HG03469 (cell line): ENCODE measurements at regions not wholly inside any gene's neighbourhood (a gene's known extent, or its start where the extent isn't known, plus 50 kb on each side); places are given as distances from the start of the nearest gene placed in this dataset.

Source experiments
- ATAC-seq: cut with Tn5 transposase; IDR thresholded peaks from one replicate; pipeline ENCODE4 v1.9.1; 2021; ENCODE audit warnings: mild to moderate bottlenecking, moderate library complexity, moderate number of reproducible peaks; ENCODE audit not compliant: unreplicated experiment

DNA sequence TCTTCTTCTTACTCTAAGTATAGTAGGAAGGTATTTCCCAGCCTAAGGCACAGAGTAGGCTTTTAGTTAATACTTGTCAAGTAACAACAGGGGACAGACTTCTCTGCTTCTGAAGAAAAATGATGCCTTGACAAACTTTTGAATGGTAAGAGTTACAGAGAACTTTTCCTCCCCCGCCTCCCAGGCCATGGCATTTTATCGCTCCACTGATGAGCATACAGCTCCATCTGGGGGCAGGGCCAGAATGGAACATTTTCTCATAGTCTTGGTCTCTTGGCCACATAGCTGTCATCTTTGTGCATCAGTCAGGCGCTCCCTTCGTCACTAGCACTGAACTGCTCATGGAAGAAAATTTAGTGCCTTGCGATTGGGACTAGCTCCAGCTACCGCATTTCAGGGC is 1066.8 kb upstream of the CITED2 start:
- ATAC-seq, result no peak

DNA sequence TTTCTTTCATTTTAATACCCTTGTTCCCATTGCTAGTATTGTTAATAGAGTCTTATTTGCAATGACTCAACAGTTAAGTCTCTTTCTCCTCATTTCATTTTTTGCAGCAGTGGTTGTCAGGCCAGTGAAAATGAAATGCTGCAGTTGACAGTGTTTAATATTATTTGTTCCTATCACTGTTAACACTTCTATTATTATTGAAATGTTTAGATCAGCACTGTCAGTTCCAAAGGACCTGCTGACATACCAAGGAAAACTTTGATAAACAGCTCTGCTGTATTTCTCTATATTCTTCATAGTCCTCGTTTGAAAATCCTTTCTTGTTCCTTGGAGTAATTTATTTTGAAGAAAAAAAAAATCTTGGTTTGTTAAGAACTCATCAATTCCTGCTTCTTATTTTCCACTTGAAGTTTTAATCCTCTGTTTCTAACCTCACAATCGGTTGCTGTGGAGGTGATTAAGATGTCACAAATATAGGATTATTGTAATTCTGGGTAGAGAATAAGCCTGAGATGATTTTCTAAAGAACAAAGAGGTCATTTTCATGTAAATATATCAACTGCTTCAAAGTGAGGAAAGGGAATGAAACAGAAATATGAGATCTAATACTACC is 1065.9 kb upstream of the CITED2 start:
- no peak for ATAC-seq

DNA sequence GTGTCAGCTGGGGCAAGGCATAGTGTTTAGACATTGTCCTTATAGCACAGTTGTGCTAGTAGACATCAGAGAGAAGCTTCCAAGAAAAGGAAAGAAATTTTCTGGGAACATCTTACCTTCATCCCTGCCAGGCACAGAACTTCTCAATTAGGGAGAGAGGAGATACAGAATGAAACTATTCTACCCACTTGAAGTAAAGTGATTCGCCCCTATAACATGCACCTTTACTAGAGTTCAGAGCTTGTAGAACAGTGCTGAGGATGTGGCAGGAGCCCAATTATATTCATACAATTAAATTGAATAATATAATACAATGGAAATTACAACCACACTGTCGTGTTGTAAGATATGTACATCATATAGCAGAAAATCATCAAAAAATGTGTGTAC is 1063.9 kb upstream of the CITED2 start:
- ATAC-seq, result no peak

DNA sequence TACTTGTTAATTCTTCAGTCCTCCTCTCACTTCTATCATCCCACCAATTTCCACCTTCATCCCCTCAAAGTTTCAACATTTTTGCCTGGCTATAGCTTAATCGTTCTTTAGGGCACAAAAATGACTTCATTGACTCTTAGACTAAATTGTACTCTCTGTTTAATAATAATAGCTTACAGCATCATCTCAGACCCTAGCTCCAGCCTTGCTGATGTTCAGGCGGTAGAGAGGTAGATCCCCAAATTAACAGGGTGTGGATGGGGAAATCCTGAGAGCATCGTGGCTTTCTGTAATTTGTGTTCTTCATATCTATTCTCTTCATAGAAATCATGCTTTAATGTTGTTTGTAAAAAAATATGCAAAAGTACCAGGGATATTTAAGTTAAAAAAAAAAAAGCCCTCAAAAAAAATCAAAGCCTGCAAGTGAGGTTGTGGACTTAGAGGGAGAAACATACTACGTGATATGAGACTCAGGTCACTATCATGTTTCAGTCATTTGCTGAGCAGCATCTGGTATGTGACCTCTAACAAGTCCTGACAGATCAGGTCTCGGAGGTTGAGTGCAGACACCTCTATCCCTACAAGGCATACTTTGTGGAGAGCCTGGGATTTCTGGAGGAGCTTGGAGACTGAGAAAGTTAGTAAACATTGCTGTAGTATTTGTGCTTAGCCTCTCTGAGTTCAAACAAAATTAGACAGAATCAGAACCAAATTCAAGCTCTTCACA is 1063.3 kb upstream of the CITED2 start:
- ATAC-seq, result no peak

DNA sequence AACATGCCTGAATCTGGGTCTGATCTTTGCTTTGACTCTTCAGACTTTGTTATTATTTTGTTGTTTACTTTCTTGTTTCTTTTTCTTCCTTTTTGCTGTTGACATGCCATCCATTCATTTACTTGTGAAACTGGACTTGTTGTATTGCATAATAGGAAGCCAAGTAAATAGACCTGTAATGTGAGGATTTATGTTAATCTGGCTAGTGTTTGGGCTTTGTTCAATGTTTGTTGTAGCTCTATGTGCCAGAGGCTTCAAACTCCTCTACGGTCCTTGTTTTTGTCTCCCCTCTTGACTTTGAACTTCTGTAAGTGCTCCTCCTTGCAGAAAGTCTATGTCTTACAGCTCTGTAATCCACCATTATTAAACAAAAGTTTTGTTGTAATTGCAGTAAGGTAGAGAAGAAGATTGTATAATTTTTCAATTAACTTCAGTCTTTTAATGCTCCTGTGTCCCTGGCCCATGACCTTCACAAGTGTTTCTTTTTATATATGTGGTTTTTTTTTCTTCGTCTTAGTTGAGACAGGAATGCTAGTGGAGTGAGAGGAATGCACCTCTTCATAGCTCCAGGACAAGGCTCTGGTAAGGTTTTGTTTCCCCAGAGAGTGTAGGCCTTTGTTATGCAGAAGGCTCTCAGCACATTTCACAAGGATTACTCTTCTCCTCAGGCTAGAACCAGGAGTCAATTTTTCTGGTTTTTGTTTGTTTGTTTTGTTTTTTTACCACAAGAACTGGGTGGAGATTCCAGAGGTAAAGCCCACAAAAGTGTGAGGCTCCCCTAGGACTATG is 1061.8 kb upstream of the CITED2 start:
- ATAC-seq, result no peak

DNA sequence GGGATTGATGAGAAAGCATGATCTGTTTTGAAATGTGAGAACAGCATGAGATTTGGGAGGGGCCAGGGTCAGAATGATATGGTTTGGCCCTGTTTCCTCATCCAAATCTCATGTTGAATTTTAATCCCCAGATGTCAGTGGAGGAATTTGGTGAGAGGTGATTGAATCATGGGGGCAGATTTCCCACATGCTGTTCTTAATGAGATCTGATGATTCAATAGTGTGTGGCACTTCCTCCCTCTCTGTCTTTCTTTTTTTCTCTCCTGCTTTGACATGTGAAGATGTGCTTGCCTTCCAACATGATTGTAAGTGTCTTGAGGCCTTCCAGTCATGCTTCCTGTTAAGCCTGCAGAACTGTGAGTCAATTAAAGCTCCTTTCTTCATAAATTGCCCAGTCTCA is 1060.3 kb upstream of the CITED2 start:
- no peak for ATAC-seq

DNA sequence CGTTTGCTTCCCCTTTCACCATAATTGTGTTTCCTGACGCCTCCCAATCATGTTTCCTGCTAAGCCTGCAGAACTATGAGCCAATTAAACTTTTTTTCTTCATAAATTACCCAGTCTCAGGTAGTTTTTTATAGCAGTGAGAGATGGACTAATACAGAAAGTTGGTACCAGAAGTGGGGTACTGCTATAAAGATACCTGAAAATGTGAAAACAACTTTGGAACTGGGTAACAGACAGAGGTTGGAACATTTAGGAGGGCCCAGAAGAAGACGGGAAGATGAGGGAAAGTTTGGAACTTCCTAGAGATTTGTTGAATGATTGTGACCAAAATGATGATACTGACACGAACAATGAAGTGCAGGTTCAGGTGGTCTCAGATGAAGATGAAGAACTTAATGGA is 1058.6 kb upstream of the CITED2 start:
- ATAC-seq, result no peak

DNA sequence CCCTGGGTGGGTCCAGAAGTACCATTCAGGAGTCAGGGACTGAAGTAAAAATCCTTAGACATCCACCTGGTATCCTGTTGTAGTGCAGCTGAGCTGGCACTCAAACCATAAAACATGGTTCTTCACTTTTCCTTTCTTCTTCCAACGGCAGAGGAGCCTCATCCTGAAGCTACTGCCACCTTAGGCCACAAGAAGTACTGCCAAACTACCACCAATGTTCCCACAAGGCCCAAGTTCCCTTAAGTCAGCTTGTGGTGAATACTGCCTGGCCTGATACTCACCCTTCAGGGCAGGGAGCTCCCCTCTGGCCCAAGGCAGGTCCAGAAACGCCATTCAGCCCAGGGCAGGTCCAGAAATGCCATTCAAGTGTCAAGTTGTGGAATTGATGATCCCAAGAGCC is 1053.4 kb upstream of the CITED2 start:
- ATAC-seq, result no peak

DNA sequence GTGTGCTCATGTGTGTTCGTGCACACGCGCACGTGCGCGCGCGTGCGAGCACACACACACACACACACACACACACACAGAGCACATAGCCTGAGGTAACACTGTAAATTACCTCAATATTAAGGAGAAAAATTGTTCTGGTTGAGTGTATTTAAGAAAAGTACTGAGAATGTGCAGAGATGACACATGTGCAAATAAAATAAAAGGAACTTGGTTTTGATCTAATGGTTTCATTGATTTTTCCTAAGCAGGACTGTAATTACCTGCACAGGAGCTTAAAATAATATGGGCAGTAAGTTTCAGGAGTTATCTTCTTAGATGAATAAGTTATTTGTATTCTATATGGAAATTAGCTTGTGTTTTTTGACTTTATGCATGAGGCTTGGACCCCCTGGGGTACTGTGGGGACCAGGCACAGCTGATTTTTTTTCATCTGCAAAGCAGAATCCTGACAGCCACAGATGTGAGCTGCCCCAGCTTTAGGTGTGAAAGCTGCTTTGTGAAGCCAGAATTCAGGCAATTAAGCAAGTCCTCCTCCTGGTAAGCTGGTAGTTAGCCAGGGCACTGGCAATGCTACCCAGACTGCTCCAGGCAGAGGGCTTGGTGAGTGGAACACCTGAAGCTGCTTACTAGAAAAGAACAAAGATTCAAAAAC is 1040.6 kb upstream of the CITED2 start:
- ATAC-seq, result no peak

DNA sequence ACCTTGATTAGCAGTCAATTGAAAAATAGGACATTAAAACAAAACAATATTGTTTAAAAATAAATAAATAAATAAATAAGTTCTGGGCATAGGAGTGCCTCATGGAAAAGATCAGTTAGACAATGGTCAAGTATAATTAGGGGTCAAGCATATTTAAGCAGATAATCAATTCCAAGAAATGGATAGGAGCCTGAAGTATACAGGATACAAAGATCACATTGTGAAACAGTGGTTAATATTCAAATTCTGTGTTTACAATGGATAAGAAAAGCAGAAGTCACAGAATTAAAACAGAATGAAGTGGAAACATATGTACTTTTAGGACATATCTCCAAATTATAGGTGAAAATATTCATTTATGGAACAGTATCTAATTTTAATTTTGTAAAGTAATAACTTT is 1028.6 kb upstream of the CITED2 start:
- ATAC-seq, result no peak

DNA sequence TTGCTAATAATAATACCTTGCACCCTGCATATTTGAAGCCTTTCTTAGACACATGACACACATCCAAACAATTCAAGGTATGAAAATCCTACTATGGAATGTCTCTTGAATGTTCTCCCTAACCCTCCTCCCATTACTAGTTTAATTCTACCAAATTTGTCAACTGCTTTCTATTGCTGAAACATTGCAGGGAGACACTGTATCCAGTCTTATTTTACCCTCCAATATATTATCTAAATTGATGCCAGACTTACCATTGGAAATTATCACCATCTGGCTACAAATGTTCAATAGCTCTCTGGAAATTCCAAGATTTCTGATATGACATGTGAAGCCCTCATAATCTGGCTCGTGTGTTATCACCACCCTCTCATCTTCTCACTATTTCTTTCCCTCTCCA is 1027.3 kb upstream of the CITED2 start:
- ATAC-seq, result no peak

DNA sequence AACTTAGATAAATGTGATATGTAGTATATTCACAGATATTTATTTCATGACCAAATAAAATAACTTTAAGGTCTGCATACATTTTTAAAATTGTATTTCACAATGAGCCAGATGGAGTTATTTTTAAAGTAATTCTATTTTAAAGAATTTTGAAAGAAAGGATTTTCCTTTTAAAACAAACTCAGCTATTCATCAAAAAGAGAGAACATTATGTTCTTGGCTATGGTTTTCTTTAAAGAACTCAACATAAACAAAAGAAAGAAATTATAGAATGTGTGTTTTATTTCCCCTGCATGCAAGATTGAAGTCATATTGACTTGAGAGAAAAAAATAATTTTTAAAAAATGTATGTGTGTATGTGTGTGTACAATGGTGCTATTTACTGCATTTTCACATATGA is 1023.6 kb upstream of the CITED2 start:
- no peak for ATAC-seq

DNA sequence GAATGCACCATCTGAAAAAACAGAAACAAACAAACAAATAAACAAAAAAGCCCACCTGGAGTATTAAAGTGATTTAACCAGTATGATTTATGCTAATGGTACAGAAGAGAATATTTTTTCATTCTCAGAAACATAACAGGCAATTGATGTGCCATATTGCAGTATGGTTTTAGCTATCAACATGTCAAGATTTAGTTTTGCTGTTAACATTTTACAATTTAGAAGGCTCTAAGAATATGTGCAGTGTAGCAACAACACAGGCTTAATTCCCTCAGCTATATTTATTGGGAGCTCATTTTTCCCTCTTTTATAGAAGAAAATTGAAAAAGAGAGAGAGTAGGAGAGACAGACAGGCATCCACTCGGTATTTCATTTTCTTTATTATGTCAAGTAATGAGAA is 1022.7 kb upstream of the CITED2 start:
- ATAC-seq, result no peak

DNA sequence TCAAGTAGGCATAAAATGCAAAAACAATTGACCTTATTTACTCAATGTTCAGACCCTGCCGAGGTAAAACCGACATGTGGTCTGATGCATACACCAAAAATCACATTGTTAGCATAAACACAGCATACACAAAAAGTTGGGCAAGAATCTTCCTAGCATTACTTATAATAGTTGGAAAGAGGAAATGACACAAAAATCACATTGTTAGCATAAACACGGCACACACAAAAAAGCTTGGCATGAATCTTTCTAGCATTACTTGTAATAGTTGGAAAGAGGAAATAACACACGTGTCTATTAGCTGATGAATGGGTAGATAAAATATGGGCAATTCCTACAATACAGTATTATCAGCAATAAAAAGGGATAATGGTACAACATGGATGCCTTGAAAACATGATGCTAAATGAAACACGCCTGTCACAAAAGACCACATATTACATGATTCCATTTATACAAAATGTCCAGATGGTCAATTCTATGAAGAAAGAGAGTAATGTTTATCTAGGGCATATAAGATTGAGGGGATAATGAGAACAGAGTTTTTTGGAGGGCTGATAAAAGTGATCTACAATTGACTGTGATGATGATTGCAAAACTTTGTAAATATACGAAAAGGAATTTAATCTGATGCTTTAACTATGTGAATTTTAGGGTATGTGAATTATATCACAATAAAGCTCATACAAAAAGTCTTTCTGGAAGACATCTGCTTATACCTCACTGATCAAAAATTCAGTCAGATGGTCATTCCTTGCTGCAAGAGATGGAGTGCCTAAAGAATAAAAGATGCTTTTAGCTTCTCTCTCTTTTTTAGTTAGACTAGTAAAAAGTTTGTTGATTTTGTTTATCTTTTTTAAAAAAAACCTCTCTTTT is 1019.5 kb upstream of the CITED2 start:
- no peak for ATAC-seq

DNA sequence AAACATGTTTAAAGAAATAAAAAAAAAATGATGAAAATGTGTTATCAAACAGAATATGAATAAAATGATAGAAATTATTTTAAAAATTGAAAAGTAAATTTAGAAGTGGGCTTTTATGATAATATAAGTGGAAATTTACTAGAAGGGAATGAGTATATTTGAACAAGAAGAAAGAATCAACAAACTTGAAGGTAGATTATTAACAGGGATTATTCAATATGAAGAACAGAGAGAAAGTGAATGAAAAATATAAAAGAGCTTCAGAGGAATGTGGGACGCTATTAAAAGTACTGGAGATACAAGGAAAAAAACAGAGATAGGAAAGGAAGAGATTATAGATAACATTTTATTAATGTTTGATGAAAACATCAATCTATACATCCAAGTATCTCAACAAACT is 1014.4 kb upstream of the CITED2 start:
- no peak for ATAC-seq

DNA sequence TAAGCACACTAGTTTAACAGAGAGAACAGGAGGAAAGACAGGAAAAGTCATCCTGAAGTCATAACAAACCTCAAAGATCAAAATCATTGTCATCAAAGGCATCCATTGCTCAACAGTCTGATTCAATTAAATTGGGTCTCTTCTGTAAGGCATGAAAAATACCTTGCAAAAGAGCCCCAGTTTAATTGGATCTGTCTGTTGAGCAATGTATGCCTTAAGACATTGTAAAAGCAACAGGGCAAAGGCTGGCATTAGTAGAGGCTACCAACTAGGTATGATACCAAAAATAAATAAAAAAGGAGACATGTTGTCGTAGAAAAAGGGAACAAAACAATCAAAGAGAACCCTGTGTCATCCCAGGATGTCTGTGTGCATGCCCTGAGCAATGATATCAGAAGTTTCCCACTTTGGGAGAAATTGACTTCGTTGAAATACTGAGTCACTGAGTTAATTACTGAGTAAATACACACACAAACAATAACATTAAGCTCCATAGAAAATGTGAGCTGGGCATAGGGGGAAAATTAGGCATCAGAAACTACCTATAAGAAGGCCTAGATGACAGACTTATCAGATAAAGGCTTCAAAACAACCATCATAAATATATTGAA is 1013.8 kb upstream of the CITED2 start:
- ATAC-seq, result no peak

DNA sequence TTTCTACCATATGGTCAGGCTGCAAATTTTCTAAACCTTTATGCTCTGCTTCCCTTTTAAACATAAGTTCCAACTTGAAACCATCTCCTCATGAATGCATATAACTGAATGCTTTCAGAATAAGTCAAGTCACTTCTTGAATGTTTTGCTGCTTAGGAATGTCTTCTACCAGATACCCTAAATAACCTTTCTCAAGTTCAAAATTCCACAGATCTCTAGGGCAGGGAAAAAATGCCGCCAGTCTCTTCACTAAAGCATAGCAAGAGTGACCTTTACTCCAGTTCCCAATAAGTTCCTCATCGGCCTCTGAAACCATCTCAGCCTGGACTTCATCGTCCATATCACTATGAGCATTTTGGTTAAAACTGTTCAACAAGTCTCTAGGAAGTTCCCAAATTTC is 1011.2 kb upstream of the CITED2 start:
- no peak for ATAC-seq

DNA sequence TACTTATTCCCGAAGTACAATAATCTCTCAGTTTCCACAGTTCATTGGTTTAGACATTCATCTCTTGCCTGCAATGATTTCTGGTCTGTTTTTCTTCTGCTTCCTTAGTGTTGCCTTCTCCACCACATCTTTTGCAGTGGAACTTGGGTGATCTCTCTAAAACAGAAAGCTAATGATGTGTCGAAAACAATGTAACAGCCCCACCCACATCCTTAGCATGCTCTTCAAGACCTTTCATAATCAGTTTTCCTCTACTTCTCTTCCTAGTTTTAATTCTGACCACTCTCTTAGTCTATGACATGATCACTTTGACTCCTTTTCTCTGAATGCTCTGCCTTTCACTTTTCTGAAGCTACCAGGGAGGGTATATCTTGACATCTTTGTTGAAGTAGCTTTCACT is 1007.9 kb upstream of the CITED2 start:
- ATAC-seq, result no peak

DNA sequence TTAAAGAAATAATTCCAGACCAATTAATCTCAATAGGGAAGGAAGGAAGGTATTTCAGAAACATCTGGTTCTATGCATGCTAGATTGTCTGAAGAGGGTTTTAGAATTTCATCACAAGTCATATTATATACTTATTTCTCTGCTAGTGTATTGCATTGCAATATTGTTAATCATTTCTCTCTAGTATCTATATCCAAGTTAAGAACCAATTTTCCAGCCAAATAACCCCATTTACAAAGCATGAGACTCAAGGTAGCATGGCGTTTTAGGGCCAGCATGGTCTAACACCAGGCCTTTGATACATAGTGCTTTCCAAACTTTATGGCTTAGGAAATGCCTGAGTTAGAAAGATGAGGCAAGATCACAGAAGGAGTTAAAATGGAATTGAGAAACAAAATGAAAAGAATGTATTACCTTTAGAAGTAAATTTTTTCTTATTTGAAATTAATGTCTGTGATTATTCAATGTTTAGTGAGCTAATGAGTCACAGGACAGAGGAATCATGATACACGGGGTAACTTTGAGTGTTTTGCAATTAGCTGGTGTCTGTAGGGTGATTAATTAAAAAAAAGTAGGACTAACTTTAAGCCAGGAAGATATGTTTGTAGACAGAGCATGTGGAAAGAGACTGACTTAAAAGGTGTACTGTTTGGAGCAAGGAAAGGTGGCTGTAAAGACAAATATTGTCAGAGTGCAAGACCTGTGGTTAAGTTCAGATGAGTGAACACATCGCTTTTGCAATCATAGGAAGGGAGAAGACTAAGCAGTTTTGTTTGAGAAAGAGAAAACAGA is 1006.2 kb upstream of the CITED2 start:
- no peak for ATAC-seq
